ENCODE measurements at regions not wholly inside any gene's neighbourhood (a gene's known extent, or its start where the extent isn't known, plus 50 kb on each side); places are given as distances from the start of the nearest gene placed in this dataset.

DNA sequence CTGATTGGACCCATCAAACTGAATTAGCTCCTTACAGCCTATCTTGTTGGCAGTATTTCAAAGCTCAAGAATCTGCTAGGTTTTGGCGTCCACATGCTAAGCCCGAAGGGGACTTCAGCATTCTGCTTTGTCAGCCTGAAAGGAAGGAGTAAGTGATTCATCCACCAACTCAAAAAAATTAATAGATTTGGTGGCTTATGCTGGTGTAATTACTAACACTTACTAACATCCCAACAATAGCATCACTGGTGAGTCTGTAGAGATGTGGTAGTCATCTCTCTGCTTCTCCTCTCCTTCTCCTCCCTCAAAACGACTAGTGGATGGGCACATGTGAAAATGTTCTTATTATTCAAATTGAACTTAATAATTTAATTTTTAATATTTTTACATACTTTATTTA lies 53.8 kb upstream of the EGR2 start:
- TF ChIP-seq, protein P1, sequence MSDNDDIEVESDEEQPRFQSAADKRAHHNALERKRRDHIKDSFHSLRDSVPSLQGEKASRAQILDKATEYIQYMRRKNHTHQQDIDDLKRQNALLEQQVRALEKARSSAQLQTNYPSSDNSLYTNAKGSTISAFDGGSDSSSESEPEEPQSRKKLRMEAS (IDR thresholded peaks at IDR 0.05; ENCODE audit: low read depth, low read length): no peak
- TF ChIP-seq TAF1 (IDR thresholded peaks at IDR 0.05; ENCODE audit: borderline replicate concordance, low read depth, low read length): no peak
- TF ChIP-seq CTCF (IDR thresholded peaks at IDR 0.05 in 2 of 3, conservative IDR thresholded peaks at IDR 0.05 in 1 of 3; ENCODE audit: control insufficient read depth in 2 of 3, extremely low read depth in 1 of 3, insufficient read depth in 1 of 3, low read depth in 3 of 3, low read length in 3 of 3): no peak
- no peak for TF ChIP-seq ATF3 (IDR thresholded peaks at IDR 0.05; ENCODE audit: borderline replicate concordance, extremely low read depth, low read depth, low read length)
- TF ChIP-seq, protein P2, sequence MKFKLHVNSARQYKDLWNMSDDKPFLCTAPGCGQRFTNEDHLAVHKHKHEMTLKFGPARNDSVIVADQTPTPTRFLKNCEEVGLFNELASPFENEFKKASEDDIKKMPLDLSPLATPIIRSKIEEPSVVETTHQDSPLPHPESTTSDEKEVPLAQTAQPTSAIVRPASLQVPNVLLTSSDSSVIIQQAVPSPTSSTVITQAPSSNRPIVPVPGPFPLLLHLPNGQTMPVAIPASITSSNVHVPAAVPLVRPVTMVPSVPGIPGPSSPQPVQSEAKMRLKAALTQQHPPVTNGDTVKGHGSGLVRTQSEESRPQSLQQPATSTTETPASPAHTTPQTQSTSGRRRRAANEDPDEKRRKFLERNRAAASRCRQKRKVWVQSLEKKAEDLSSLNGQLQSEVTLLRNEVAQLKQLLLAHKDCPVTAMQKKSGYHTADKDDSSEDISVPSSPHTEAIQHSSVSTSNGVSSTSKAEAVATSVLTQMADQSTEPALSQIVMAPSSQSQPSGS (IDR thresholded peaks at IDR 0.05; ENCODE audit: low read length): no peak
- TF ChIP-seq MYC (IDR thresholded peaks at IDR 0.05; ENCODE audit: insufficient read depth, insufficient read length, insufficient replicate concordance, low read length, severe bottlenecking): no peak
- no peak for TF ChIP-seq TCF12 (IDR thresholded peaks at IDR 0.05; ENCODE audit: low read depth, low read length)
- no peak for TF ChIP-seq POLR2A (IDR thresholded peaks at IDR 0.05; ENCODE audit: low read depth, low read length)
- TF ChIP-seq, protein P3, sequence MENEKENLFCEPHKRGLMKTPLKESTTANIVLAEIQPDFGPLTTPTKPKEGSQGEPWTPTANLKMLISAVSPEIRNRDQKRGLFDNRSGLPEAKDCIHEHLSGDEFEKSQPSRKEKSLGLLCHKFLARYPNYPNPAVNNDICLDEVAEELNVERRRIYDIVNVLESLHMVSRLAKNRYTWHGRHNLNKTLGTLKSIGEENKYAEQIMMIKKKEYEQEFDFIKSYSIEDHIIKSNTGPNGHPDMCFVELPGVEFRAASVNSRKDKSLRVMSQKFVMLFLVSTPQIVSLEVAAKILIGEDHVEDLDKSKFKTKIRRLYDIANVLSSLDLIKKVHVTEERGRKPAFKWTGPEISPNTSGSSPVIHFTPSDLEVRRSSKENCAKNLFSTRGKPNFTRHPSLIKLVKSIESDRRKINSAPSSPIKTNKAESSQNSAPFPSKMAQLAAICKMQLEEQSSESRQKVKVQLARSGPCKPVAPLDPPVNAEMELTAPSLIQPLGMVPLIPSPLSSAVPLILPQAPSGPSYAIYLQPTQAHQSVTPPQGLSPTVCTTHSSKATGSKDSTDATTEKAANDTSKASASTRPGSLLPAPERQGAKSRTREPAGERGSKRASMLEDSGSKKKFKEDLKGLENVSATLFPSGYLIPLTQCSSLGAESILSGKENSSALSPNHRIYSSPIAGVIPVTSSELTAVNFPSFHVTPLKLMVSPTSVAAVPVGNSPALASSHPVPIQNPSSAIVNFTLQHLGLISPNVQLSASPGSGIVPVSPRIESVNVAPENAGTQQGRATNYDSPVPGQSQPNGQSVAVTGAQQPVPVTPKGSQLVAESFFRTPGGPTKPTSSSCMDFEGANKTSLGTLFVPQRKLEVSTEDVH (IDR thresholded peaks at IDR 0.05; ENCODE audit: low read depth, partially characterized antibody): no peak
- no peak for TF ChIP-seq USF2 (IDR thresholded peaks at IDR 0.05; ENCODE audit: borderline replicate concordance, low read depth, low read length)
- TF ChIP-seq CEBPB (IDR thresholded peaks at IDR 0.05; ENCODE audit: borderline replicate concordance in 1 of 2, low read depth in 2 of 2, low read length in 2 of 2): no peak
- TF ChIP-seq SPI1 (IDR thresholded peaks at IDR 0.05; ENCODE audit: borderline replicate concordance, insufficient read depth, low read depth, low read length): no peak
